Mucosa of descending colon (tissue), 3 donors: ENCODE measurements at regions not wholly inside any gene's neighbourhood (a gene's known extent, or its start where the extent isn't known, plus 50 kb on each side); places are given as distances from the start of the nearest gene placed in this dataset.

Experiments
- ATAC-seq: fragments of 200-7000 bp; cut with Tn5 transposase; one replicate; pipeline ENCODE4 v1.9.1; 2020; ENCODE audit warnings: mild to moderate bottlenecking, moderate library complexity
- DNase-seq, 3 donors: peaks; one replicate each; pipeline ENCODE4 v3.0.0-alpha.2; 2020
- H3K36me3 ChIP-seq: fragments of 200-600 bp; one replicate; pipeline ENCODE4 v1.8.0; 2021; ENCODE audit warnings: low read depth, mild to moderate bottlenecking
- H3K4me1 ChIP-seq: fragments of 200-600 bp; one replicate; pipeline ENCODE4 v1.8.0; 2021; ENCODE audit warnings: low read depth, mild to moderate bottlenecking
- H3K4me3 ChIP-seq: fragments of 200-600 bp; one replicate; pipeline ENCODE4 v1.8.0; 2021; ENCODE audit warnings: mild to moderate bottlenecking
- H3K9me3 ChIP-seq: fragments of 200-600 bp; one replicate; pipeline ENCODE4 v1.8.0; 2021; ENCODE audit warnings: mild to moderate bottlenecking
- CTCF ChIP-seq: fragments of 200-600 bp; IDR thresholded peaks from one replicate; pipeline ENCODE4 v1.8.0; 2022; ENCODE audit warnings: antibody characterized with exemption, mild to moderate bottlenecking
- intact Hi-C, 2 donors: fragments of 100-400 bp; cut with DNase I in 1 of 2; cut with micrococcal nuclease in 1 of 2; formaldehyde crosslinking; loops; one replicate each; pipeline versions ENCODE4 v1.11.0 to v1.11.1; 2022; cut with DNase I, micrococcal nuclease
- donor health status: DM: no; HTN: no; CAD: no; lungs with moderate emphysema.
- donor health status: DM: no; HTN: no; CAD: no.
- donor health status: DM: no; HTN: yes; CAD: no.

DNA sequence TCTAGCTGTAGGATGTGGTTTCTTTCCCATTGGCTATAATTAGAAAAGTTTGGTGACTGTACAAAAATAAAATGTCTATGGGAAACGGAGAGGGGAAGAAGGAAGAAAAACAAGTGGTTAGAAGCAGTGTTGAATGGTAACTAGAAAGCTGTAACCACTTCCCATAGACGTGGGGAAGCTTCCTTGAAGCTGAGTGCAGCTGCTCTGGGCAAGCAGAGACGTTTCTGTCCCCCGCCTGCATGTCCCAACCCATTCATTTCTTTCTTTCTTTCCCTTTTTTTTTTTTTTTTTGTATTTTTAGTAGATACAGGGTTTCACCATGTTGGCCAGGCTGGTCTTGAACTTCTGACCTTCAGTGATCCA, 367.8 kb upstream of the HS6ST1 start:
- Histone ChIP-seq H3K4me1 (no peaks in the 10 kb centered on the region), H3K4me3 (no peak overlapping the region), H3K36me3 (no peaks in the 10 kb centered on the region), H3K9me3 (no peaks in the 10 kb centered on the region)
- no peak for ATAC-seq
- TF ChIP-seq CTCF = no peak
- DNase-seq = no peak
- intact Hi-C loops = no loop called here

GRCh38 chr2:128686881-128687555, 368.4 kb upstream of the HS6ST1 start:
- Histone ChIP-seq H3K4me3 (no peak overlapping the region), H3K9me3 (no peaks in the 10 kb centered on the region), H3K4me1 (no peaks in the 10 kb centered on the region), H3K36me3 (no peaks in the 10 kb centered on the region)
- DNase-seq (no peak), ATAC-seq (no peak)
- no peak for TF ChIP-seq CTCF
- intact Hi-C loops = no loop called here

GRCh38 chr2:128687565-128687964, 368.9 kb upstream of the HS6ST1 start:
- Histone ChIP-seq H3K4me3 (no peak overlapping the region), H3K4me1 (no peaks in the 10 kb centered on the region), H3K36me3 (no peaks in the 10 kb centered on the region), H3K9me3 (no peaks in the 10 kb centered on the region)
- no peak for TF ChIP-seq CTCF
- no peak for DNase-seq
- no peak for ATAC-seq
- intact Hi-C loops = no loop called here

DNA sequence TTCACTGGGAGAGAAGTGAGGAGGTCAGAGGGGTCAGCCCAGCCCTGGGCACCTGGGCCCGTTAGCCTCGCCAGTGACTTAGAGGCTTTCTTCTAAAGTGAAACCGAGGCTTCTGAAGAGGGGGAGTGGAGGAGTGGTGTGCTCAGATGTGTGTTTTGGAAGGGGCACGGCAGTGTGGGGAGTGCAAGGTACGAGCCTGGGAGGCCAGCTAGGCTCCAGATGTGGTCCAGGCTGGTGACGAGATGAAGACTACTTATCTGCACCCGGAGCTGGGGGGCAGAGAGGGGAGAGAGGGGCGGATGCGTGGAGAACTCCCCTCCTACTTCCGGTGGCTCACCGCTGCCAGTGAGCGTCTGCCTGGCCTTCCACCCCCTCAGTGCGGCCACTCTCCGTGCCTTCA, 371.3 kb upstream of the HS6ST1 start:
- Histone ChIP-seq H3K4me3 (no peak overlapping the region), H3K9me3 (no peaks in the 10 kb centered on the region), H3K4me1 (no peaks in the 10 kb centered on the region), H3K36me3 (no peaks in the 10 kb centered on the region)
- intact Hi-C loops = no loop called here
- no peak for TF ChIP-seq CTCF
- ATAC-seq = no peak
- no peak for DNase-seq

- no peak overlapping the region for H3K4me3 ChIP-seq
- ATAC-seq = no peak
- no peaks in the 10 kb centered on the region for H3K9me3 ChIP-seq
These were observed 371.8 kb upstream of the HS6ST1 start for GRCh38 chr2:128690431-128690830.

More at GRCh38 chr2:128690431-128690830, 371.8 kb upstream of the HS6ST1 start:
- Histone ChIP-seq H3K4me1 (no peaks in the 10 kb centered on the region), H3K36me3 (no peaks in the 10 kb centered on the region)
- intact Hi-C loops = no loop called here
- no peak for TF ChIP-seq CTCF
- DNase-seq = no peak
